Keratinocyte (primary cell): ENCODE measurements at regions not wholly inside any gene's neighbourhood (a gene's known extent, or its start where the extent isn't known, plus 50 kb on each side); places are given as distances from the start of the nearest gene placed in this dataset.

Experiments
- CTCF ChIP-seq, 3 experiments: IDR thresholded peaks in 1 of 3; conservative IDR thresholded peaks in 1 of 3; optimal IDR thresholded peaks in 1 of 3; 2 replicates in 2 of 3; 3 replicates in 1 of 3; pipeline versions ENCODE3 to v1.5.1; 2011; ENCODE audit warnings: low read length in 3 of 3, mild to moderate bottlenecking in 3 of 3, moderate library complexity in 2 of 3, control low read depth in 1 of 3, inconsistent platforms in 1 of 3; ENCODE audit not compliant: insufficient read depth in 2 of 3; ENCODE audit errors: extremely low read depth in 1 of 3
- EZH2 ChIP-seq: IDR thresholded peaks from one replicate; pipeline ENCODE4 v1.6.1; 2012; ENCODE audit warnings: inconsistent platforms, mild to moderate bottlenecking, low read length, moderate library complexity

DNA sequence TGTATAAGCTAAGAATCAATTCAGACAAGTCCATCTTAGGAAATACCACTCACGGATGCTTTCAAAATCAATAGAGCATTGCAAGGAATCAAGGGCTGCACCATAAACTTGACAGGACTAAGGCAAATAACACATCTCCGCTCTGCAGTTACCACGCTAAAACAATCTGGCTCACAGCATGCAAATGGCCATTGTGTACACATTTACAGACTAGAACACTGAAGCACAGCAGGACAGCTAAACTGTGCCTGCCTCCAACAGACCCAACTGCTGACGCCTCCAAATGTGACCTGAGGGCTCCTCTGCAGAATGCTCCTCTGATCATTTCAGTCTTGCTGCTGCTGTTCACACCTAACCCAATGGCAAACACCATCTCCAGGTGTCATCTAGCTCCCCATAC is 104.3 kb downstream of the MEX3B start:
- no peak for TF ChIP-seq CTCF (optimal IDR thresholded peaks at IDR 0.05 in 1 of 3, IDR thresholded peaks at IDR 0.05 in 1 of 3, conservative IDR thresholded peaks at IDR 0.05 in 1 of 3; ENCODE audit: extremely low read depth in 1 of 3, insufficient read depth in 2 of 3, low read length in 3 of 3)
- TF ChIP-seq EZH2, result no peak
